Right lobe of liver (tissue), 6 donors: ENCODE measurements at regions not wholly inside any gene's neighbourhood (a gene's known extent, or its start where the extent isn't known, plus 50 kb on each side); places are given as distances from the start of the nearest gene placed in this dataset.

Experiments used
- ATAC-seq, 4 donors: fragments of 200-7000 bp; cut with Tn5 transposase; one replicate each; pipeline ENCODE4 v1.9.1; 2020; ENCODE audit warnings: mild to moderate bottlenecking in 4 of 4, moderate library complexity in 4 of 4
- DNase-seq, 3 donors: peaks; one replicate each; pipeline ENCODE4 v3.0.0-alpha.2; 2020
- H3K27ac ChIP-seq, 3 donors: fragments of 200-600 bp; one replicate each; pipeline ENCODE4 v1.8.0; 2022
- H3K27me3 ChIP-seq, 2 donors: fragments of 200-600 bp; one replicate each; pipeline ENCODE4 v1.8.0; 2022
- H3K36me3 ChIP-seq, 4 donors: fragments of 200-600 bp; sonication (generic) in 1 of 4; one replicate each; pipeline versions ENCODE4 v1.5.1 to v1.8.0; 2017 to 2022; ENCODE audit warnings: control low read depth in 1 of 4
- H3K4me1 ChIP-seq, 4 donors: fragments of 200-600 bp; sonication (generic) in 1 of 4; one replicate each; pipeline versions ENCODE4 v1.5.1 to v1.8.0; 2017 to 2022; ENCODE audit warnings: control low read depth in 1 of 4
- H3K4me3 ChIP-seq, 3 donors: fragments of 200-600 bp; one replicate each; pipeline ENCODE4 v1.8.0; 2022
- H3K9me3 ChIP-seq, 4 donors: fragments of 200-600 bp; sonication (generic) in 1 of 4; one replicate each; pipeline versions ENCODE4 v1.5.1 to v1.8.0; 2017 to 2022; ENCODE audit warnings: control low read depth in 1 of 4
- CTCF ChIP-seq, 4 donors: fragments of 200-600 bp in 3 of 4; fragments of 450-650 bp in 1 of 4; IDR thresholded peaks; one replicate each; pipeline versions ENCODE4 v1.5.1 to v1.8.0; 2016 to 2022; ENCODE audit warnings: antibody characterized with exemption in 4 of 4, mild to moderate bottlenecking in 2 of 4
- POLR2A ChIP-seq: fragments of 450-650 bp; IDR thresholded peaks from one replicate; pipeline ENCODE4 v1.6.1; 2017; ENCODE audit warnings: antibody characterized with exemption, mild to moderate bottlenecking
- WGBS: methylation state at CpG from one replicate; pipeline ENCODE4 v1.1.6; 2018; ENCODE audit warnings: low coverage, low lambda C conversion rate; ENCODE audit not compliant: insufficient coverage; ENCODE audit errors: missing lambda C conversion rate; 5-methylcytosine and 5-hydroxymethylcytosine counted together
- intact Hi-C, 2 donors: fragments of 100-400 bp; cut with DNase I; formaldehyde crosslinking; loops; one replicate each; pipeline versions ENCODE4 v1.11.2 to v1.14.1; 2022
- donor health status: DM: no; HTN: yes; CAD: no.
- donor health status: DM: no; HTN: no; CAD: no.
- donor health status: DM: no; HTN: no; CAD: no.
- donor health status: DM: no; HTN: yes; CAD: no.
- donor health status: DM: no; HTN: yes; CAD: no.

GRCh38 chr3:96059301-96059700 lies 755.1 kb upstream of the EPHA6 start:
- no peaks in the 10 kb centered on the region for H3K27me3 ChIP-seq
- DNase-seq (no peak), ATAC-seq (no peak)
- H3K4me3 ChIP-seq, result no peak overlapping the region
- intact Hi-C loops, result no loop called here
- H3K36me3 ChIP-seq, result no peaks in the 10 kb centered on the region
- no peaks in the 10 kb centered on the region for H3K9me3 ChIP-seq
- 27% methylated on average over 1 of the region's 1 CpG for WGBS
- TF ChIP-seq POLR2A (no peak), CTCF (IDR thresholded peaks at IDR 0.05) (no peak)
- H3K4me1 ChIP-seq, result no peaks in the 10 kb centered on the region
- H3K27ac ChIP-seq, result no peak overlapping the region

- Histone ChIP-seq H3K36me3 (no peaks in the 10 kb centered on the region), H3K27me3 (no peaks in the 10 kb centered on the region), H3K9me3 (no peaks in the 10 kb centered on the region), H3K27ac (no peak overlapping the region), H3K4me1 (no peaks in the 10 kb centered on the region), H3K4me3 (no peak overlapping the region)
- WGBS, result no CpG with 5 or more reads among the region's 1 CpG
- DNase-seq (no peak), ATAC-seq (peak in 1 of 4 donors; percentile 24)
- TF ChIP-seq POLR2A, result no peak
- intact Hi-C loops, result no loop called here
Measured at GRCh38 chr3:96069065-96069464, 745.3 kb upstream of the EPHA6 start.

- Histone ChIP-seq H3K27me3 (no peaks in the 10 kb centered on the region), H3K27ac (no peak overlapping the region), H3K4me3 (no peak overlapping the region), H3K9me3 (no peaks in the 10 kb centered on the region), H3K36me3 (no peaks in the 10 kb centered on the region), H3K4me1 (no peaks in the 10 kb centered on the region)
- intact Hi-C loops, result no loop called here
- no peak for TF ChIP-seq POLR2A
- no peak for TF ChIP-seq CTCF (IDR thresholded peaks at IDR 0.05)
- ATAC-seq (no peak), DNase-seq (no peak)
Measured at GRCh38 chr3:96070678-96071077, 743.7 kb upstream of the EPHA6 start.

GRCh38 chr3:96071097-96071496 lies 743.3 kb upstream of the EPHA6 start:
- no peak overlapping the region for H3K27ac ChIP-seq
- ATAC-seq, result no peak
- no peaks in the 10 kb centered on the region for H3K4me1 ChIP-seq
- H3K9me3 ChIP-seq, result no peaks in the 10 kb centered on the region
- no peak overlapping the region for H3K4me3 ChIP-seq
- TF ChIP-seq CTCF (IDR thresholded peaks at IDR 0.05) (no peak), POLR2A (no peak)
- 50% methylated on average over 5 of the region's 5 CpGs for WGBS
- DNase-seq, result no peak
- intact Hi-C loops, result no loop called here
- no peaks in the 10 kb centered on the region for H3K36me3 ChIP-seq
- H3K27me3 ChIP-seq, result no peaks in the 10 kb centered on the region

GRCh38 chr3:96072226-96072625 lies 742.2 kb upstream of the EPHA6 start:
- TF ChIP-seq POLR2A (no peak), CTCF (IDR thresholded peaks at IDR 0.05) (no peak)
- Histone ChIP-seq H3K27me3 (no peaks in the 10 kb centered on the region), H3K27ac (no peak overlapping the region), H3K4me1 (no peaks in the 10 kb centered on the region), H3K9me3 (no peaks in the 10 kb centered on the region), H3K36me3 (no peaks in the 10 kb centered on the region), H3K4me3 (no peak overlapping the region)
- DNase-seq, result no peak
- intact Hi-C loops, result no loop called here
- no peak for ATAC-seq
